ENCODE measurements at regions not wholly inside any gene's neighbourhood (a gene's known extent, or its start where the extent isn't known, plus 50 kb on each side); places are given as distances from the start of the nearest gene placed in this dataset.

DNA sequence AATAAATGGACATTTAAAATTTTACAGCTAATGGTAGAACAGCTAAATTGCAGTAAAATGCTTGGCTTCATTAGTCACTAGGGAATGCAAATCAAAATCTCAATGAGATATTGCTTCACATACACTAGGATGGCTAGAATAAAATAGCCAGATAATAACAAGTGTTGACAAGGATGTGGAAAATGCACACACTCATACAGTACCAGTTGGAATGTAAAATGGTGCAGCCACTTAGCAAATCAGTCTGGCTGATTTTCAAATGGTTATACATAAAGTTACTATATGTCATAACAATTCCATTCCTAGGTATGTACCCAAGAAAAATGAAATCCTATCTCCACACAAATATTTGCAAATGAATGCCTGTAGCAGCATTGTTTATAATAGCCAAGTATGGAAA is 452.1 kb downstream of the HDGFL1 start:
- no peak for DNase-seq
- Histone ChIP-seq H3K9me3 (replicated peaks) (peaks cover 8% of the 10 kb centered on the region), H3K4me3 (no peak overlapping the region), H3K4me1 (no peaks in the 10 kb centered on the region), H3K27ac (replicated peaks) (no peak overlapping the region), H3K27me3 (ENCODE audit: low read depth) (no peaks in the 10 kb centered on the region), H3K36me3 (no peaks in the 10 kb centered on the region)
- TF ChIP-seq, protein P1, sequence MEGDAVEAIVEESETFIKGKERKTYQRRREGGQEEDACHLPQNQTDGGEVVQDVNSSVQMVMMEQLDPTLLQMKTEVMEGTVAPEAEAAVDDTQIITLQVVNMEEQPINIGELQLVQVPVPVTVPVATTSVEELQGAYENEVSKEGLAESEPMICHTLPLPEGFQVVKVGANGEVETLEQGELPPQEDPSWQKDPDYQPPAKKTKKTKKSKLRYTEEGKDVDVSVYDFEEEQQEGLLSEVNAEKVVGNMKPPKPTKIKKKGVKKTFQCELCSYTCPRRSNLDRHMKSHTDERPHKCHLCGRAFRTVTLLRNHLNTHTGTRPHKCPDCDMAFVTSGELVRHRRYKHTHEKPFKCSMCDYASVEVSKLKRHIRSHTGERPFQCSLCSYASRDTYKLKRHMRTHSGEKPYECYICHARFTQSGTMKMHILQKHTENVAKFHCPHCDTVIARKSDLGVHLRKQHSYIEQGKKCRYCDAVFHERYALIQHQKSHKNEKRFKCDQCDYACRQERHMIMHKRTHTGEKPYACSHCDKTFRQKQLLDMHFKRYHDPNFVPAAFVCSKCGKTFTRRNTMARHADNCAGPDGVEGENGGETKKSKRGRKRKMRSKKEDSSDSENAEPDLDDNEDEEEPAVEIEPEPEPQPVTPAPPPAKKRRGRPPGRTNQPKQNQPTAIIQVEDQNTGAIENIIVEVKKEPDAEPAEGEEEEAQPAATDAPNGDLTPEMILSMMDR (IDR thresholded peaks at IDR 0.05; ENCODE audit: borderline replicate concordance) = no peak
- intact Hi-C loops (cut with micrococcal nuclease) = no loop called here

- H3K27ac ChIP-seq (replicated peaks) = no peak overlapping the region
- no peaks in the 10 kb centered on the region for H3K9me3 ChIP-seq (replicated peaks)
- DNase-seq = no peak
- no peak overlapping the region for H3K4me3 ChIP-seq
- no peaks in the 10 kb centered on the region for H3K27me3 ChIP-seq (ENCODE audit: low read depth)
- intact Hi-C loops (cut with micrococcal nuclease) = no loop called here
- no peaks in the 10 kb centered on the region for H3K4me1 ChIP-seq
- H3K36me3 ChIP-seq = no peaks in the 10 kb centered on the region
- TF ChIP-seq, protein P1 (IDR thresholded peaks at IDR 0.05; ENCODE audit: borderline replicate concordance) = no peak
Measured at GRCh38 chr6:23027281-23027680, 457.9 kb downstream of the HDGFL1 start.

- Histone ChIP-seq H3K36me3 (no peaks in the 10 kb centered on the region), H3K9me3 (replicated peaks) (no peaks in the 10 kb centered on the region), H3K4me1 (no peaks in the 10 kb centered on the region), H3K27me3 (ENCODE audit: low read depth) (no peaks in the 10 kb centered on the region), H3K27ac (replicated peaks) (no peak overlapping the region), H3K4me3 (no peak overlapping the region)
- TF ChIP-seq, protein P1 (IDR thresholded peaks at IDR 0.05; ENCODE audit: borderline replicate concordance) = no peak
- intact Hi-C loops (cut with micrococcal nuclease) = no loop called here
- DNase-seq = no peak
Measured at GRCh38 chr6:23031986-23032385, 462.6 kb downstream of the HDGFL1 start.

- TF ChIP-seq, protein P1 (IDR thresholded peaks at IDR 0.05; ENCODE audit: borderline replicate concordance) = no peak
Measured at GRCh38 chr6:23034926-23035325, 465.6 kb downstream of the HDGFL1 start.

GRCh38 chr6:23036406-23036983 is 467.1 kb downstream of the HDGFL1 start:
- Histone ChIP-seq H3K27ac (replicated peaks) (no peak overlapping the region), H3K4me1 (no peaks in the 10 kb centered on the region), H3K4me3 (no peak overlapping the region), H3K36me3 (no peaks in the 10 kb centered on the region), H3K9me3 (replicated peaks) (no peaks in the 10 kb centered on the region), H3K27me3 (ENCODE audit: low read depth) (no peaks in the 10 kb centered on the region)
- no peak for DNase-seq
- intact Hi-C loops (cut with micrococcal nuclease) = no loop called here
- TF ChIP-seq, protein P1 (IDR thresholded peaks at IDR 0.05; ENCODE audit: borderline replicate concordance) = no peak

More at GRCh38 chr6:23034926-23035325, 465.6 kb downstream of the HDGFL1 start:
- H3K27ac ChIP-seq (replicated peaks) = no peak overlapping the region
- no peaks in the 10 kb centered on the region for H3K36me3 ChIP-seq
- no peaks in the 10 kb centered on the region for H3K9me3 ChIP-seq (replicated peaks)
- no peak for DNase-seq
- intact Hi-C loops (cut with micrococcal nuclease) = no loop called here
- no peaks in the 10 kb centered on the region for H3K4me1 ChIP-seq
- no peaks in the 10 kb centered on the region for H3K27me3 ChIP-seq (ENCODE audit: low read depth)
- no peak overlapping the region for H3K4me3 ChIP-seq

Measured in left ventricle myocardium inferior (tissue), 1 donor.